GM21528 (cell line): ENCODE measurements at regions not wholly inside any gene's neighbourhood (a gene's known extent, or its start where the extent isn't known, plus 50 kb on each side); places are given as distances from the start of the nearest gene placed in this dataset.
A peak's percentile ranks its signal among the peaks of the same experiment; 100 is the strongest.
"Not testable (repeated sequence)": the region's sequence is repeated elsewhere in the genome, so short reads cannot be mapped to it uniquely, and the experiment has no call there.

Experiments used
- ATAC-seq: cut with Tn5 transposase; IDR thresholded peaks from one replicate; pipeline ENCODE4 v1.9.1; 2021; ENCODE audit warnings: mild to moderate bottlenecking, moderate library complexity; ENCODE audit not compliant: unreplicated experiment, low FRiP score

- not testable (repeated sequence) for ATAC-seq
These were observed 352.0 kb downstream of the CDY1B start for GRCh38 chrY:23695664-23696328.

DNA sequence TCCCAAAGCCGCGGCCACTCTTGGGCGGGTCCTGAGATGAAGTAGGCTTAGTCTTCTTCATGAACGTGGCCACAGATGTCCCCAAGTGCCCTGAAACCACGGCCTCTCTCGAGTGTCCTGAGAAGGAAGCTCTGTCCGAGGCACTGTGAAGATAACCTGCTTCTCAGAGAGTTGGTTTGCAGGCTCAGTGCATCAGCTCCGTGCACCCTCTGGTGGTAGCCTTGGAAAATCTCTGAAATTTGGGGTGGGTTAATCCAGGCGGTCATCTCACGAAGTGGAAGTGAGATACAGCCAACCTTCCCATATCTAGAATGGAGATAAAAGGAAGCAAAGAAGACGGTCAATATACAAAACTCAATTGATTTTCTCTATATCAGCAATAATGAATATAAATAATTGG is 365.9 kb downstream of the CDY1B start:
- not testable (repeated sequence) for ATAC-seq

- ATAC-seq = not testable (repeated sequence)
These were observed 378.0 kb downstream of the CDY1B start for GRCh38 chrY:23669858-23670257.

- not testable (repeated sequence) for ATAC-seq
These were observed 403.0 kb downstream of the DAZ2 start for GRCh38 chrY:23622313-23622712.

- ATAC-seq = not testable (repeated sequence)
These were observed 391.1 kb downstream of the DAZ2 start for GRCh38 chrY:23610449-23610848.

- peak; percentile 63 for ATAC-seq
These were observed 377.2 kb downstream of the DAZ2 start for GRCh38 chrY:23596509-23596908.

DNA sequence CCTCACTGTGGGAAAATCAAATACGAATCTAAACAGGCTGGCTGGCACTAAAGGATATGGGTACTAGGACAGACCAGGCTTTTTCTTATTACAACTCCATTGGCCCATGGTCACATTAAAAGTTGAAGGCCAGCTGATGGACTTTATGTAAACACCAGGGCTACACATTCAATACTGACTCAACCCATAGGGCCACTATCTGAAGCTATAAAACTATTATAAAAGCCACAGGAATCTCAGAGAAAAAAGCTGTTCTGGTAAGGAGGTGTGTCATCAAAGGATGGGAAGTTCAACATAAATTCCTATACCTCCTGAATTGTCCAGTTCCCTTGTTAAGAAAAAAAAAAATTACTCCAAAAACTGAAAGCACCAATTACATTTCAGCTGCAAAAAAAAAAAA is 370.9 kb downstream of the DAZ2 start:
- ATAC-seq = not testable (repeated sequence)

- not testable (repeated sequence) for ATAC-seq
These were observed 369.1 kb downstream of the DAZ2 start for GRCh38 chrY:23588409-23588808.
